ENCODE measurements at regions not wholly inside any gene's neighbourhood (a gene's known extent, or its start where the extent isn't known, plus 50 kb on each side); places are given as distances from the start of the nearest gene placed in this dataset.
A peak's percentile ranks its signal among the peaks of the same experiment; 100 is the strongest.
"Not testable (repeated sequence)": the region's sequence is repeated elsewhere in the genome, so short reads cannot be mapped to it uniquely, and the experiment has no call there.

DNA sequence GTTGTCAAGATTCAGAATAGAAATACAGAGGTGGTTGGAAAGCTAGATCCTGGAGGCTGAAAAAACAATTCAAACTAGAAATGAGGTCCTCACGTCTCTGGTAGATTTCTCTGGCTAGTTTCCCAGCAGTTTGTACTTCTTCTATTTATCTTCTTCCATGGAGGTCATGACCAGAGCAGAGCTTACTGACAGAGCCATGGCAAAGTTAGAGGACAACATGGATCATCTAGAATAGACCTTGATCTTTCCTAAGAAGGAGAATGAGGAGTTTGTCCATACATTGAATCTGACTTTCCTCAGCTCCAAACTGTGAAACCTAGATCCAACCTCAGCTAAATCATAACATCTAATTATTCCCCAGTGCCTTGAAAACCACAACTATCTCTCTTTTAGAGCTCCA lies 900.8 kb upstream of the GOT2 start:
- Histone ChIP-seq H3F3A (ENCODE audit: low read length, unreplicated experiment) (no peaks in the 10 kb centered on the region), H3K4me3 (ENCODE audit: low read length) (no peak overlapping the region), H3K36me3 (ENCODE audit: low read depth, low read length) (no peaks in the 10 kb centered on the region), H3K9ac (ENCODE audit: low read length) (no peak overlapping the region), H3K79me2 (ENCODE audit: low read length) (no peaks in the 10 kb centered on the region), H3K9me3 (ENCODE audit: low read length) (no peaks in the 10 kb centered on the region), H2AFZ (ENCODE audit: low read length) (no peak overlapping the region), H3K4me1 (ENCODE audit: insufficient read depth, low read length) (no peaks in the 10 kb centered on the region), H3K4me2 (ENCODE audit: low read length) (no peak overlapping the region), H3K9me2 (replicated peaks; ENCODE audit: low read length) (no peaks in the 10 kb centered on the region), H3K27me3 (ENCODE audit: low read length) (no peaks in the 10 kb centered on the region), H3K27ac (ENCODE audit: low read length) (no peak overlapping the region), H4K20me1 (ENCODE audit: low read length) (no peaks in the 10 kb centered on the region)
- no TSS peak for BruUV-seq (replicated peaks)
- no peak for ATAC-seq
- POLR2A ChIA-PET (ENCODE audit: unreplicated experiment) = no interaction called here
- intact Hi-C loops (cut with micrococcal nuclease) = no loop called here
- CTCF ChIA-PET = no interaction called here
- DNase-seq = no peak
- TF ChIP-seq EZH2 (IDR thresholded peaks at IDR 0.05; ENCODE audit: low read length, unreplicated experiment) (no peak), EZH2phosphoT487 (IDR thresholded peaks at IDR 0.05; ENCODE audit: borderline replicate concordance, low read length) (no peak)
- TF ChIP-seq, protein P1, sequence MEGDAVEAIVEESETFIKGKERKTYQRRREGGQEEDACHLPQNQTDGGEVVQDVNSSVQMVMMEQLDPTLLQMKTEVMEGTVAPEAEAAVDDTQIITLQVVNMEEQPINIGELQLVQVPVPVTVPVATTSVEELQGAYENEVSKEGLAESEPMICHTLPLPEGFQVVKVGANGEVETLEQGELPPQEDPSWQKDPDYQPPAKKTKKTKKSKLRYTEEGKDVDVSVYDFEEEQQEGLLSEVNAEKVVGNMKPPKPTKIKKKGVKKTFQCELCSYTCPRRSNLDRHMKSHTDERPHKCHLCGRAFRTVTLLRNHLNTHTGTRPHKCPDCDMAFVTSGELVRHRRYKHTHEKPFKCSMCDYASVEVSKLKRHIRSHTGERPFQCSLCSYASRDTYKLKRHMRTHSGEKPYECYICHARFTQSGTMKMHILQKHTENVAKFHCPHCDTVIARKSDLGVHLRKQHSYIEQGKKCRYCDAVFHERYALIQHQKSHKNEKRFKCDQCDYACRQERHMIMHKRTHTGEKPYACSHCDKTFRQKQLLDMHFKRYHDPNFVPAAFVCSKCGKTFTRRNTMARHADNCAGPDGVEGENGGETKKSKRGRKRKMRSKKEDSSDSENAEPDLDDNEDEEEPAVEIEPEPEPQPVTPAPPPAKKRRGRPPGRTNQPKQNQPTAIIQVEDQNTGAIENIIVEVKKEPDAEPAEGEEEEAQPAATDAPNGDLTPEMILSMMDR (conservative IDR thresholded peaks at IDR 0.05; ENCODE audit: low read depth, low read length) = no peak

DNA sequence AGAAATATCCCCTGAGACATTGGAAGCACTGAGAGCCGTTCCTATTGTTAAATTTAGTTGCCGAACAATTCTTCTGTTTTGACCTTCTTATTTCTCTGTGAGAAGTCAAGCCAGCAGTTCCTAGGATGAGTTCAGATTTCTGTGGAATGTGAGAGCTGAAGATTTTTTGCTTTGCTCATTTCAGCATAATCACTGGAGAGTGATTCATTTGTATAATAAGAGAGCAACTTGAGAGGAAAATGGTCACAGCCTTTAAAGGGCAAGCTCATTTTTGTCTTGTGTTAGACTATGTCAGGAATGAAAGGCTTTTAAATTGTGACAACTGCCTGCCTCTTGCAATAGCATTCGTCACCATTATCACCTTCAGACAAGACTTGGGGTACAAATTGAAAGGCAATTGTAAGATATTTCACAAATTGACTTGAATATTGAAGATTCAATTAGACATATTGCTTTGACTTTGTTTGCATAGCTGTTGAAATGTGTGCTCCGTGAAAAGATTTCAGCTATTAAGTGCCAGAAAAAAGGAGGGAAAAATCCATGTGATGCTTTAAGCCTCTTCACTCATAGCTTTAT lies 900.0 kb upstream of the GOT2 start:
- DNase-seq (peak; percentile 23), ATAC-seq (no peak)
- Histone ChIP-seq H3K4me1 (ENCODE audit: insufficient read depth, low read length) (no peaks in the 10 kb centered on the region), H3K9me2 (replicated peaks; ENCODE audit: low read length) (no peaks in the 10 kb centered on the region), H3K4me2 (ENCODE audit: low read length) (no peak overlapping the region), H3K27ac (ENCODE audit: low read length) (no peak overlapping the region), H3K36me3 (ENCODE audit: low read depth, low read length) (no peaks in the 10 kb centered on the region), H3F3A (ENCODE audit: low read length, unreplicated experiment) (no peaks in the 10 kb centered on the region), H4K20me1 (ENCODE audit: low read length) (no peaks in the 10 kb centered on the region), H3K79me2 (ENCODE audit: low read length) (no peaks in the 10 kb centered on the region), H3K9ac (ENCODE audit: low read length) (no peak overlapping the region), H3K27me3 (ENCODE audit: low read length) (no peaks in the 10 kb centered on the region), H3K9me3 (ENCODE audit: low read length) (no peaks in the 10 kb centered on the region), H3K4me3 (ENCODE audit: low read length) (no peak overlapping the region), H2AFZ (ENCODE audit: low read length) (no peak overlapping the region)
- TF ChIP-seq, protein P1 (conservative IDR thresholded peaks at IDR 0.05; ENCODE audit: low read depth, low read length) = no peak
- TF ChIP-seq EZH2 (IDR thresholded peaks at IDR 0.05; ENCODE audit: low read length, unreplicated experiment) (no peak), EZH2phosphoT487 (IDR thresholded peaks at IDR 0.05; ENCODE audit: borderline replicate concordance, low read length) (no peak)
- POLR2A ChIA-PET (ENCODE audit: unreplicated experiment) = no interaction called here
- BruUV-seq (replicated peaks) = no TSS peak
- CTCF ChIA-PET = no interaction called here
- intact Hi-C loops (cut with micrococcal nuclease) = no loop called here

DNA sequence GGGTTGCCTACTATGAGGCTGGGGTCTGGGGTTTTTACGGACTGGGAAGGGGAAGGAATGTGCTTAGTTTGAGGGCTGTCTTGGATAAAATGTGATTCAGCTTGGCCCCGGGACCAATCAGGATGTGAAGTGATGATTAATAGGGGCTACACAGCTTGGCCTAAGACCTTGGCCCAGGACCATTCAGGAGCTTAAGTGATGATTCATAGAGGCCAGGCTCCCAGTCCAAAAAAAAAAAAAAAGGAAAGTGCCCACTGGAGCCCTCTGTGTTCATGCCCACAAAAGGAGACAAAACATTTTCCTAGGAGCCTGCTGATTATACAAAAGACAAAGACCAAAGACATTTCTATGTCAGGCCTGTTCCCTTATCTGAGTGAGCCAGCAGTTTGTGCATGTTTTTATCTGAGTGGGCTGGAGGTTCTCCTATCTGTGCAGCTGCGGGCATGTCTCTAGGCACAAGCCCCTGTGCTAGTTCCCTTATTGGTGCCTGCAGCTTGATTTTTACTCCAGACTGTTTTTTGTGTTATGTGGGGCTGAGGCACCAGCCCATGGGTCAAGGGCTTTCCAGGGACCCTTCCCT lies 898.2 kb upstream of the GOT2 start:
- TF ChIP-seq, protein P1 (conservative IDR thresholded peaks at IDR 0.05; ENCODE audit: low read depth, low read length) = no peak
- no peak for TF ChIP-seq EZH2phosphoT487 (IDR thresholded peaks at IDR 0.05; ENCODE audit: borderline replicate concordance, low read length)
- no peak for TF ChIP-seq EZH2 (IDR thresholded peaks at IDR 0.05; ENCODE audit: low read length, unreplicated experiment)
- BruUV-seq (replicated peaks) = no TSS peak
- H3K9me2 ChIP-seq (replicated peaks; ENCODE audit: low read length) = no peaks in the 10 kb centered on the region
- H4K20me1 ChIP-seq (ENCODE audit: low read length) = no peaks in the 10 kb centered on the region
- DNase-seq (no peak), ATAC-seq (no peak)
- no peaks in the 10 kb centered on the region for H3K79me2 ChIP-seq (ENCODE audit: low read length)
- H3K27ac ChIP-seq (ENCODE audit: low read length) = no peak overlapping the region
- no peak overlapping the region for H2AFZ ChIP-seq (ENCODE audit: low read length)
- intact Hi-C loops (cut with micrococcal nuclease) = no loop called here
- POLR2A ChIA-PET (ENCODE audit: unreplicated experiment) = no interaction called here
- H3K9ac ChIP-seq (ENCODE audit: low read length) = no peak overlapping the region
- CTCF ChIA-PET = no interaction called here
- no peak overlapping the region for H3K4me3 ChIP-seq (ENCODE audit: low read length)
- no peaks in the 10 kb centered on the region for H3K36me3 ChIP-seq (ENCODE audit: low read depth, low read length)
- H3K9me3 ChIP-seq (ENCODE audit: low read length) = no peaks in the 10 kb centered on the region
- no peaks in the 10 kb centered on the region for H3K4me1 ChIP-seq (ENCODE audit: insufficient read depth, low read length)
- H3K4me2 ChIP-seq (ENCODE audit: low read length) = no peak overlapping the region
- H3K27me3 ChIP-seq (ENCODE audit: low read length) = no peaks in the 10 kb centered on the region
- H3F3A ChIP-seq (ENCODE audit: low read length, unreplicated experiment) = no peaks in the 10 kb centered on the region

DNA sequence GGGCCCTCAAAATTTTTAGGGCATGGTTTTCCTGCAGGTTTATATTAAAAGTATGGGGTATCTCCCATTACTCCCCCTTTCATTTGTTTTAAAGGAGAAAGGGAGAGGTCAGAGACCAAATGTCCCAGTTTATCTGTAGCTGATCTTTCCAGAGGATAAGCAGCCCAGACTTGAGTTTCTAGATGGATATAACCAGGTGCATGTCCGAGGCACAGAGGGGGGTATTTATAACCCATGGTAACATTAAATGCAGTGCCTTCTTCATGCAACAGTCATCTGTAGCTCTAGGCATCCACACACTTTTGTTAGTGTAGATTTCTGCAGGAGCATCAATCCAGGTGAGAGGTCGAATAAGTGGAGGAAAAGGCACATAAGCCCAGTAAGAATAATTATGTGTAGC lies 890.3 kb upstream of the GOT2 start:
- DNase-seq, CTCF ChIA-PET: not testable (repeated sequence)

More for the DNA sequence above, 890.3 kb upstream of the GOT2 start:
- ATAC-seq; H3K9me2 ChIP-seq (replicated peaks; ENCODE audit: low read length); H3K27me3 ChIP-seq (ENCODE audit: low read length); intact Hi-C loops (cut with micrococcal nuclease); H3K79me2 ChIP-seq (ENCODE audit: low read length); H3K4me3 ChIP-seq (ENCODE audit: low read length); H3K4me2 ChIP-seq (ENCODE audit: low read length); H3K36me3 ChIP-seq (ENCODE audit: low read depth, low read length); BruUV-seq (replicated peaks); H3F3A ChIP-seq (ENCODE audit: low read length, unreplicated experiment); H3K9ac ChIP-seq (ENCODE audit: low read length); H3K27ac ChIP-seq (ENCODE audit: low read length); H3K9me3 ChIP-seq (ENCODE audit: low read length); POLR2A ChIA-PET (ENCODE audit: unreplicated experiment); H2AFZ ChIP-seq (ENCODE audit: low read length); H4K20me1 ChIP-seq (ENCODE audit: low read length); H3K4me1 ChIP-seq (ENCODE audit: insufficient read depth, low read length): not testable (repeated sequence)

All from PC-3 (cell line).